ENCODE measurements at regions not wholly inside any gene's neighbourhood (a gene's known extent, or its start where the extent isn't known, plus 50 kb on each side); places are given as distances from the start of the nearest gene placed in this dataset.

DNA sequence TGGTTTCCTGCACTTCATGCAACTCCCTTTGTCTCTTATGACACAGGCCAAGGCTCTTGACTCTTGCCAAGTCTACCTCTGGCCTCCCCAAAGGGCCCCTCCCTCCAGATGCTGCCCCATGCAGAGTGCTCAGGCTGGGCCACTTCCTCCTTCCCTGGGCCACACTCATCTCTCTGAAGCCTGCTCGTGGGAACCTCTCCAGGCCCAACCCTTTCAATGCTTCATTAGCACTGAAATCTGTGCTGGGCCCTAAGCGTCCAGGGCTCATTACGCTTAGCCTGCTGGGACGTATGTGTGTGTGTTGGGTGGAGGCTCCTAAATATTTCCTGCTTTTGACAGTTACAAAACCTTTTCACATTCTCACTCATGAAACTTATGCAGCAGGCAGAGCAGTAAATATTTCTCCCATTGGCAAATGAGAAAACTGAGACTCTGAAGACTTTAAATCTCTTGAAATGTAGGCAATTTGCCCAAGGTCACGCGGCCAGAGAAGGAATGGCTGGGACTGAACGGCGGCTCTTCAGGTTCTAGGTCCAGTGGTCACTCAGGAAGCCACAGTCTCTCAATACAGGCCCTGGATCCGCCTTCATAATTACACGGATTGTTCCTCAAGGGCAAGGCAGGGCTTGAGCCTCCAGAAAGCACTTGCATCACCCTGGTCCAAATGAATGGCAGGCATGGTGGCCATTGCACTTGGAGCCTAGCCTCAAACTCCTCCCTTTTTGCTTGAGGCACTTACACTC lies 241.7 kb upstream of the HES1 start:
- H3K9me3 Mint-ChIP-seq: no peaks in the 10 kb centered on the region
- peaks cover 2% of the 10 kb centered on the region for H3K27me3 Mint-ChIP-seq
- H3K4me1 Mint-ChIP-seq: peaks cover 8 to 16% (median 11%) of the 10 kb centered on the region in 3 donors
- peak overlapping the region in 1 of 3 donors; percentile 21 for H3K27ac Mint-ChIP-seq
- no peaks in the 10 kb centered on the region for H3K36me3 Mint-ChIP-seq
- H3K4me3 Mint-ChIP-seq: no peak overlapping the region

DNA sequence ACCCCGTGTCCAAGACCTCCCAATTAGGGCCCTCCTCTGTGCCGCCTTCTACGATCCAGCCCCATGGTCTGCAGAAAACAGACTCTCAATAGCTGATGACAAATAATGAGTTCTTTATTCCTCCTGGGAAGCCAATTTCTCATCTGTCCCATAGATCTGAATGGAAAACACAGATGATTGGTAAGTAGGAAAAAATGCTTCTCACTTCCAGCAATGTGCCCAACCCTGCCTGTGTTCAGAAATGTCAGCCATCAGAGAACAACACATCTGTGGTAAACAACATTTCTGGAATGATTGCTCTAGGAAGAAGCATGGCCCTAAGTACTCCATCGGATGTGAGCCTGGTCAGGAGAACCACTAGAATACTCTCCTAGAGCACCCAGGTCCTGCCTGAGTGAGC lies 240.5 kb upstream of the HES1 start:
- H3K36me3 Mint-ChIP-seq: no peaks in the 10 kb centered on the region
- no peaks in the 10 kb centered on the region for H3K9me3 Mint-ChIP-seq
- H3K27ac Mint-ChIP-seq: no peak overlapping the region
- no peak overlapping the region for H3K4me3 Mint-ChIP-seq
- peaks cover 2% of the 10 kb centered on the region for H3K27me3 Mint-ChIP-seq
- H3K4me1 Mint-ChIP-seq: peaks cover 8 to 16% (median 11%) of the 10 kb centered on the region in 3 donors

DNA sequence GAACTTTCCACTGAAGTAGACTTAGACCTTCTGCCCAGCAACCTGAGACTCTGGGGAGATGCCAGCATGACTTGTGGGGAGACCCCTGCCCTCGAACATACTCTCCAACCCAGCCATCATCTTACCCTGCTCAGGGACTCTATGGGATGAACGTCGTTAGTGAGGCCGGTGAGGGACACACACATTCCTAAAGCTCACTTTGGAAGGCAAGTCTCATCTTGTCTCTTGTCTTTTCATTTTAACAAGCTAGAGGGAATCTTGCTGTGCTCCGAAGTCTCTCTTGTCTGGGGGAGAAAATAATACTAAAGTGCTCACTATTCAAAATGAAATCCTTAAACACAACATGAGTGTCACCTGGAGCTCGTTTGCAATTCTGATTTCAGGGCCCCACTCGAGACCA lies 239.5 kb upstream of the HES1 start:
- no peaks in the 10 kb centered on the region for H3K9me3 Mint-ChIP-seq
- H3K36me3 Mint-ChIP-seq: no peaks in the 10 kb centered on the region
- H3K4me1 Mint-ChIP-seq: peaks cover 8 to 16% (median 11%) of the 10 kb centered on the region in 3 donors
- H3K4me3 Mint-ChIP-seq: no peak overlapping the region
- peaks cover 3% of the 10 kb centered on the region for H3K27me3 Mint-ChIP-seq
- H3K27ac Mint-ChIP-seq: no peak overlapping the region

DNA sequence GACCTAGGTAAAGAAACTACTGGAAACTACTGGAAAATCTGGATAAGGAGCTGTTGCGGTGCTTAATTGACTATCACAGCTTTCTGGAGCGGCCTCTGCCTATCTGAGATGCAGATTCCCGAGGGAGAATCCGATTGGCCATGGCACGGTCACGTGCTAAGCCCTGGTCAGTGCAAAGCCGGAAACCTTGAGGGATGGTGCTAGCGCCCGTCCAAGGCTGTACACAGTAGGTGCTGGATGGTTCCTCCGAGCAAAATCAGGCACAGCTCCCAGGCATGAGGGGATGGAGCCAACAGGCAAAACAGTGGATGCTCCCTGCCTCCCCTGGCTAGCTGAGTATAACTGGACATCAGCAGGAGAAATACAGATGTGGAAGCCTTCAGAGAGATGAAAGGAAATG lies 238.7 kb upstream of the HES1 start:
- Mint-ChIP-seq H3K4me1 (peaks cover 8 to 16% (median 11%) of the 10 kb centered on the region in 3 donors), H3K27ac (no peak overlapping the region), H3K9me3 (no peaks in the 10 kb centered on the region), H3K4me3 (peak overlapping the region in 1 of 4 donors; percentile 56), H3K27me3 (peaks cover 3% of the 10 kb centered on the region), H3K36me3 (no peaks in the 10 kb centered on the region)

DNA sequence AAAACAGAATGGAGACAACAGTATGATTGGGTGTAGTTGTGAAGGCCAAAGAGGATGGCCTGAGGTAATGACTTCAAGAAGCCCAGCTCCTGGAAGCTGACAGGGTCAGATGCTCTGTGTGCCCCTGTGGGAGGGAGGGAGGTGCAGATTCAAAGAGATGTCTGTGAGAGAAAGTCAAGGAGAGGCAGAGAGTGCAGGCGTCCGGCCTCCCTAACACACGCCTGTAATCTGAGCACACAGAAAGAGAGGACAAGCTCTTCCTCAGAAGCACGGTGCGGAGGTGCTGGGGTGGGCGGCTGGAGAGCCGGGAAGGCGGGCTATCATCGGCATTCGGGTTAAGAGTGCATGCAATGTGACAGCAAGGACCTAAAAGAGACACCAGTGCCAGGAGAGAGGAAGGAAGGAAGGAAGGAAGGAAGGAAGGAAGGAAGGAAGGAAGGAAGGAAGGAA lies 238.2 kb upstream of the HES1 start:
- Mint-ChIP-seq H3K27ac (no peak overlapping the region), H3K4me1 (peaks cover 8 to 16% (median 11%) of the 10 kb centered on the region in 3 donors), H3K9me3 (no peaks in the 10 kb centered on the region), H3K4me3 (peak overlapping the region in 1 of 4 donors; percentile 56), H3K36me3 (no peaks in the 10 kb centered on the region), H3K27me3 (peaks cover 3% of the 10 kb centered on the region)

DNA sequence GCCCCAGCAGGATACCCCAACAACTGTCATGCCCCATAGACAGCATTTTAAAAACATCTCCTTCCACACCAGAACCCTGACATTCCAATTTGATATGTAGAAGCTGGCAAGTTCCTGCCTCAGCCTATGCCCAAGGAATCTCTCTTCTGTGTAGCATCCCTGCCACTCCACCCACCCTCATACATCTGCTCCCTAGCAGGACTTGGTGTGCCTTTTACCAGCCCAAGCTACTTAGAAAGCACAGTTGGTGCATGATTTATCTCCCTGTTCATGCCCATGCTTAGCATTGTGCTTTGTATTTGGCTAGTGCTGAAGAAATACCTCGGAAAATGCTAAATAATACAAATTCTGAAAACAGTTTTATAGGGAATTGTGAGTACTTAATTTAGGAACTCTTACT lies 236.9 kb upstream of the HES1 start:
- no peak overlapping the region for H3K4me3 Mint-ChIP-seq
- peaks cover 9% of the 10 kb centered on the region for H3K27me3 Mint-ChIP-seq
- H3K36me3 Mint-ChIP-seq: no peaks in the 10 kb centered on the region
- H3K27ac Mint-ChIP-seq: peak overlapping the region in 1 of 3 donors; percentile 29
- H3K9me3 Mint-ChIP-seq: no peaks in the 10 kb centered on the region
- H3K4me1 Mint-ChIP-seq: peaks cover 7 to 16% (median 10%) of the 10 kb centered on the region in 3 donors

DNA sequence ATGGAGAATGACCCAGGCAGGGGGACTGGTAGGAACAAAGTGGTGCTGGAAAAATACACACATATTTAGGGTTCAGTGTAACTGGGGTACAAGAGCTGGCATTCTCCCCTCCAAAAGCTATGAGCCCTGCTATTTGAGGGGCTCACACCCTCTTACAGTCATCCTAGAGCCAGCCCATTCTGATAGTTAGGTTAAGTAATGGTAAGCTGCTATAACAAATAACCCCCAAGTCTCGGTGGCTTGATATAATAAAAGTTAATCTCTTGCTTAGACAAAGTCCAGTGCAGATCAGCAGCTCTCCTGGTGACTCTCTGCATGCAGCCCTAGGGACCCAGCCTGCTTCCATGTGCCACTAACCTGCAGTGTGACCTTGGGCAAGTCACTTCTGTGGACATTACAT lies 234.9 kb upstream of the HES1 start:
- Mint-ChIP-seq H3K9me3 (no peaks in the 10 kb centered on the region), H3K27ac (no peak overlapping the region), H3K27me3 (peaks cover 7% of the 10 kb centered on the region), H3K4me1 (peaks cover 4 to 14% (median 6%) of the 10 kb centered on the region in 3 donors), H3K36me3 (no peaks in the 10 kb centered on the region), H3K4me3 (no peak overlapping the region)

DNA sequence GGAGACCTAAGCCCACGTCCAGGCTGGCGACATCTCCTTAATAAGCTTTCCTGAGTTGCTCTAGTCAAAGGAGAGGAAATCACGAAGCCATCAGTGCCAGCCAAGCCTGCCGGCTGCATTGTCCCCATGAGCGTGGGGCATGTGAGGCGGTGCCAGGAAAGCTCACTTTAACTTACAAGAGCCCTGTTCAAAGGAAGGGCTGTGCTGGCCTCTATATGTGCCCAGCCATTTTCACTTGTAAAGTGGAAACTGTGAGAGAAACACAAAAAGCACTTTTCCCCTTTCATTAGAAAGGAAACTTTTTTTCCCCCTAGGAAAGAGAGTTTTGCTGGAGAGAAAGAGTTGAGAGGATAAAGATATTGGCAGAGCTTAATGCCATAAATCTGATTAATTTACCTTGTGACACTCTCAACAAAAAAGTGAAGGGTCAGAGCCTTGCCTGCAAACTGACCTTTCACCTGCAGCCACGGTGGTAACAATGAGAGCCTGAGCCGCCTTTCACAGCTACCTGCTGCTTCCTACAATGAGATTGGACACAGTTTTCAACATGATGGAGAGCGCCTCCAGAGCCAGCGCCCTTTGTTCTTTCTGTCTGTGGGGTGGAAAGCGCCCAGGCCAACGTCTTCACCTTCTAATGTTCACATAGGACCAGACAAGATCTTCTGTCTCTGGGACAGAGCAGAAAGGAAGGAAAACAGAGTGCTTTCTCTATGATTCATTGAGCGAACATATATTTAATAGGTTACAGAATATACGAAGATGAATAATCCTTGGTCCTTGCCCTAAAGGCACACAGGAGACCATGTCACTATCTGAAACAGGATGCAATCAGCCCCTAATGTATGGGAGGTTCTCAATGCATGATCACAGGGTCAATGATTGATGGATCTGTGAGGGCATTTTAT lies 233.1 kb upstream of the HES1 start:
- H3K27me3 Mint-ChIP-seq: peaks cover 7% of the 10 kb centered on the region
- H3K27ac Mint-ChIP-seq: no peak overlapping the region
- H3K4me1 Mint-ChIP-seq: peaks cover under 1 to 3% (median 3%) of the 10 kb centered on the region in 3 donors
- peaks cover 0 to 3% (median 0%) of the 10 kb centered on the region in 3 donors for H3K9me3 Mint-ChIP-seq
- no peak overlapping the region for H3K4me3 Mint-ChIP-seq
- H3K36me3 Mint-ChIP-seq: no peaks in the 10 kb centered on the region

DNA sequence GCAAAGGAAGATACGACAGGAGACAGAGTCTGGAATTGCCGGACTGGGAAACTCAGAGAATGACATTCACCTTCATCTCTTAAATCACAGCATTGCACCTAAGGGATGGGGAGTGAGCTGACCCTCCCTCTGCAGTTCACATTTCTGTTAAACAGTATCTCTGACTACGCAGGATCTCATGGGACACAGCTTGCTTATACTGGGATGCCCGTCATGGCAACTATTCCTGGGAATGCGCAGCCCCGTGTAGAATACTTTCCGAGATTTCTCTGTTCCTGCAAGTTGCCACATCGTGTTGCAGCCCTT lies 232.5 kb upstream of the HES1 start:
- Mint-ChIP-seq H3K9me3 (peaks cover 0 to 9% (median 0%) of the 10 kb centered on the region in 3 donors), H3K27me3 (peaks cover 7% of the 10 kb centered on the region), H3K4me3 (no peak overlapping the region), H3K4me1 (peaks cover 0 to 3% (median 2%) of the 10 kb centered on the region in 3 donors), H3K36me3 (peaks cover 4% of the 10 kb centered on the region), H3K27ac (no peak overlapping the region)

DNA sequence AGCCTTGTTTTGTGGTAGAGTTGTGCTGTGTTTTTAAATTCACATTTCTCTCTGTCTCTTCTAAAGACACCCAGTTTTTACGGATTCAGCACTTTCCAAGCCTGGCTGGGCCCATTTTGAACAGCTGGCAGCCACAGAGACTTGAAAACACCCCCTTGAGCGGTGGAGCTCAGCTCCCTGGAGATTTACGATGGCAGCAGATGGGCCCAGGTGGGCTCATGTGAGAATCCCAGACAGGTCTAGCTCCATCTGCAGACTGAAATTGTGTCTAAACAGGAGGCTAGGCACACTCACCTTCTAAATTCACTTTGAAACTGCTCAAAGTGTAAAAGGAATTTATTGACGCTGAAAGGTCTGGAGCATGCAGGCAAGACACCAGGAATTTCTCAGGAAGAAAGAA lies 232.0 kb upstream of the HES1 start:
- no peak overlapping the region for H3K27ac Mint-ChIP-seq
- H3K27me3 Mint-ChIP-seq: peaks cover 7% of the 10 kb centered on the region
- peaks cover 0 to 9% (median 0%) of the 10 kb centered on the region in 3 donors for H3K9me3 Mint-ChIP-seq
- no peak overlapping the region for H3K4me3 Mint-ChIP-seq
- H3K36me3 Mint-ChIP-seq: peaks cover 9% of the 10 kb centered on the region
- peaks cover 0 to 3% (median 2%) of the 10 kb centered on the region in 3 donors for H3K4me1 Mint-ChIP-seq

DNA sequence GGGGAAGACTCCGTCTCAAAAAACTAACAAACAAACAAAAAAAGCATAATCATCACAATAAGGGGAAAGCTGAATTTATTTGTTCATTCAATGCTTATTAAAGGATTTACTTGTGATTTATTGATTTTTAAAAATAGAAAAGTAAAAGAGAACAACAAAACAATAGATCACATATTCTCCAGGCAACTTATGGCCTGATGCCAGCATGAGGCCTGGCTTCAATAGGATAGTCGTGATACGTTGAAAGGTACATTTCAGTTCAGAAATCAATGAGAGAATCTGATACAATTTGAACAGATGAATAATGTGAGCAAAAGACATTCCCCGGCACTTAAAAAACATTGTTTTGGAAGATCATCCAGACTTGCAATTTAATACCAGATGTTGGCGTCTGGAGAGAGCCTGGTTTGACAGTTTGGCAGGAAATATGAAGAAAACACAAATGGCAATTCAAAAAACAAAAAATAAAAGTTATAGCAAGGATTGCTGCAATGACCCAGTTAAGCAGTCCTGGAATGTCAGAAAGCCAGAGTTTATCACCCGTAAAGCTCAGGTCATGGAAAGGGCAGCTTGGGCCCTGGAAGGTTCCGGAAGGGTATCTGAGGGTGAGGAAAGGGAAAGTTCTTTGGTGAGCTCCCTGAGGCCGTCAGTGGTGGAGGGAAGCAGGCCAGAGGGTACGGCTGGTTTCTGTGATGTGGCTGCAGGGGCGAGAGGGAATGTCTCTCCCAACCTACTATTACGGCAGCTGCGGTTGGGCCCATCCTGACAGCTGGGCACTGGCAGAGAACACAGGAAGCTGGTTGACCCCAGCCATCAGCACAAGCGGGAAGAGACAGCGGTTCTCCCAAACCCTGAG lies 230.2 kb upstream of the HES1 start:
- Mint-ChIP-seq H3K4me1 (peaks cover 0 to 3% (median 2%) of the 10 kb centered on the region in 3 donors), H3K27ac (no peak overlapping the region), H3K36me3 (peaks cover 9% of the 10 kb centered on the region), H3K9me3 (peaks cover 0 to 9% (median 0%) of the 10 kb centered on the region in 3 donors), H3K4me3 (no peak overlapping the region), H3K27me3 (peaks cover 6% of the 10 kb centered on the region)

DNA sequence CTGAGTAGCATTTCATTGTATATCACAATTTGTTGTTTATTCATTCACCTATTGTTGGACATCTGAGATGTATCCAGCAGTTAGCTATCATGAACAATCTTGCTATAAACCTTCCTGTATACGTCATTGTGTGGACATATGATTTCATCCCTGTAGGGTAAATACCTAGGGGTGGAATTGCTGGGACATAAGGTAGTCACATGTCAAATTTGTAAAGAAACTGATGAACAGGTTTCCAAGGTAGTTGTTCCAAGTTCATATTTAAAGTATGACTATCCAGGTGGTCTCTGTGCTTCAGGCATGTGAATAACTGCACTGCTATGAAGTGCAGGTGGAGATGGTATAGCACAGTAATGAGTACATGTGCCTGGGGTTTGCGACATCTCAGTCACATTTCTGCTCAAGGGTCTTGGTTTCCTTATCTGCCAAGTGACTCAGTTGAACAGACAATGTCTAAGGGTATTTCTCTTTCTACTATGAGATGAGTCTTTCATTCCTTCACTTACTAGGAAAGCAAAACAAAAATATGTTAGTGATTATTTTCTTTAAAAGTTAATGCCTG lies 229.0 kb upstream of the HES1 start:
- H3K27me3 Mint-ChIP-seq: peaks cover 6% of the 10 kb centered on the region
- peaks cover 9% of the 10 kb centered on the region for H3K36me3 Mint-ChIP-seq
- H3K4me1 Mint-ChIP-seq: peaks cover 0 to 3% (median 2%) of the 10 kb centered on the region in 3 donors
- H3K9me3 Mint-ChIP-seq: peaks cover 0 to 9% (median 0%) of the 10 kb centered on the region in 3 donors
- no peak overlapping the region for H3K4me3 Mint-ChIP-seq
- H3K27ac Mint-ChIP-seq: no peak overlapping the region

DNA sequence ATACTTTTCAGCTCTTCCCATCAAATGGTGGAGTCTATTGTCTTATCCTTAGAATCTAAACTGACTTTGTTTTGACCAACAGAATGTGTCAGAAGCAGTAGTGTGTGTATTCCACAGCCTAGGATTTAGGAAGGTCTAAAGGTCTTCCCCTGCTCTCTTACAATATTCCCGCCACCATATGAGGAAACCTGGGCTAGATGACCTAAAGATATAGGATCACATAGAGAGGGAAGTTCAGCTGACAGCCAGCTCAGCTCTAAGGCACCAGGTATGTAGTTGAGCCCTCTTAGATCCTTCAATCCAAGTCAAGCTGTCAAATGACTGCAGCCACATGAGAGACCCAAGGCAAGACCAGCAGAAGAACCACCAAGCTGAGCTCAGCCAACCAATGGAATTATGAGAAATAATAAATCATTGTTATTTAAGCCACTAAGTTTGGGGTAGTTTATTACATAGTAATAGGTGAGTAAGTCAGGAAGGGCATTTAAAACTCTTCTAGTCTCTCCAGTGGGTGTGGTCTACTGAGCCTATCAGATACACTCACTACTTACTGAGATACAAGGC lies 227.7 kb upstream of the HES1 start:
- H3K4me1 Mint-ChIP-seq: peaks cover 0 to 3% (median 2%) of the 10 kb centered on the region in 3 donors
- no peak overlapping the region for H3K27ac Mint-ChIP-seq
- H3K36me3 Mint-ChIP-seq: peaks cover 9% of the 10 kb centered on the region
- peaks cover under 1% of the 10 kb centered on the region for H3K27me3 Mint-ChIP-seq
- peaks cover 0 to 9% (median 0%) of the 10 kb centered on the region in 3 donors for H3K9me3 Mint-ChIP-seq
- H3K4me3 Mint-ChIP-seq: no peak overlapping the region

DNA sequence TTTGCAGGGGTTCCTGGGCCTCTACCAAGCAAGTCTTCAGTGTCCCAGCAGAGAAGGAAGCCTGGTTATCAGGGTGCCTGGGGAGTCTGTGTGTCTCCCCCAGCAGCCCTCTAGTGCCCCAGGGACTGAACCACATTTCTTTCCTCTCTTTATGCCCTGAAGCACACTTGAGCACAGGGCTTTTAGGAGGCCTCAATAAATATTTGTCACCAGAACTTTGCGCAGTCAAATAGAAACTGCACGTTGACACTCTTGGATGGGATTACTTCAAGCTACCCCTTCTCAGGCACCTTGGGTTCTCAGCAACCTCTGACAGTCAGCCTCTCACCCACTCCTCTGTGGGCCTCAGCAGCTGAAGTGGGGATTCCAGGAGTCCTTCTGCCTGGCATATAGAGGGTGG lies 226.6 kb upstream of the HES1 start:
- no peak overlapping the region for H3K27ac Mint-ChIP-seq
- H3K4me1 Mint-ChIP-seq: peaks cover 0 to 2% (median 0%) of the 10 kb centered on the region in 3 donors
- H3K9me3 Mint-ChIP-seq: peaks cover 0 to 9% (median 2%) of the 10 kb centered on the region in 3 donors
- no peaks in the 10 kb centered on the region for H3K27me3 Mint-ChIP-seq
- H3K4me3 Mint-ChIP-seq: no peak overlapping the region
- H3K36me3 Mint-ChIP-seq: peaks cover 11% of the 10 kb centered on the region

Measured in IgD-negative memory B cell (primary cell).